Astrocyte (in vitro differentiated cells and primary cell): ENCODE measurements at regions not wholly inside any gene's neighbourhood (a gene's known extent, or its start where the extent isn't known, plus 50 kb on each side); places are given as distances from the start of the nearest gene placed in this dataset.

ENCODE experiments used
- DNase-seq: peaks from one replicate; pipeline ENCODE4 v3.0.0-alpha.2; 2010; ENCODE audit warnings: low read depth
- FAIRE-seq: peaks from 2 replicates; lab custom pipeline; 2011; peaks lifted over from hg19 to GRCh38; lab: Jason Lieb, UNC
- H2AFZ ChIP-seq: 2 replicates; pipeline ENCODE4 v1.6.0; 2012; ENCODE audit warnings: low read depth, low read length, inconsistent platforms
- H3K27ac ChIP-seq: 2 replicates; pipeline ENCODE4 v1.5.1; 2011; ENCODE audit warnings: low read depth, low read length, inconsistent platforms
- H3K27me3 ChIP-seq: 2 replicates; pipeline ENCODE4 v1.6.0; 2011; ENCODE audit warnings: low read length, inconsistent platforms; ENCODE audit not compliant: insufficient read depth
- H3K36me3 ChIP-seq: 2 replicates; pipeline ENCODE4 v1.5.1; 2011; ENCODE audit warnings: low read length, inconsistent platforms; ENCODE audit not compliant: insufficient read depth
- H3K4me1 ChIP-seq: 2 replicates; pipeline ENCODE4 v1.5.1; 2011; ENCODE audit warnings: low read length, inconsistent platforms; ENCODE audit not compliant: insufficient read depth
- H3K4me2 ChIP-seq: 2 replicates; pipeline ENCODE4 v1.6.0; 2012; ENCODE audit warnings: low read length, inconsistent platforms
- H3K4me3 ChIP-seq: 2 replicates; pipeline ENCODE4 v1.5.1; 2011; ENCODE audit warnings: low read depth, mild to moderate bottlenecking, low read length, inconsistent platforms; ENCODE audit not compliant: insufficient read depth
- H3K79me2 ChIP-seq: 2 replicates; pipeline ENCODE4 v1.6.0; 2012; ENCODE audit warnings: mild to moderate bottlenecking, low read length, inconsistent platforms; ENCODE audit not compliant: insufficient read depth
- H3K9ac ChIP-seq: 2 replicates; pipeline ENCODE4 v1.6.0; 2012; ENCODE audit warnings: mild to moderate bottlenecking, low read length, inconsistent platforms
- H3K9me3 ChIP-seq: 2 replicates; pipeline ENCODE4 v1.5.1; 2012; ENCODE audit warnings: low read depth, mild to moderate bottlenecking, low read length, inconsistent platforms; ENCODE audit not compliant: insufficient read depth
- H4K20me1 ChIP-seq: 2 replicates; pipeline ENCODE4 v1.6.0; 2012; ENCODE audit warnings: low read length, inconsistent platforms; ENCODE audit not compliant: insufficient read depth
- H3K27ac Mint-ChIP-seq: one replicate; pipeline ENCODE4 v1.8.0; 2021; ENCODE audit warnings: mild to moderate bottlenecking, mixed read lengths; ENCODE audit not compliant: unreplicated experiment
- H3K27me3 Mint-ChIP-seq: one replicate; pipeline ENCODE4 v1.8.0; 2021; ENCODE audit warnings: low read depth, mixed read lengths; ENCODE audit not compliant: unreplicated experiment
- H3K36me3 Mint-ChIP-seq: one replicate; pipeline ENCODE4 v1.8.0; 2021; ENCODE audit warnings: low read depth, mixed read lengths; ENCODE audit not compliant: unreplicated experiment
- H3K4me1 Mint-ChIP-seq: one replicate; pipeline ENCODE4 v1.8.0; 2021; ENCODE audit warnings: low read depth, mixed read lengths; ENCODE audit not compliant: unreplicated experiment
- H3K4me3 Mint-ChIP-seq: one replicate; pipeline ENCODE4 v1.8.0; 2021; ENCODE audit warnings: mild to moderate bottlenecking, moderate library complexity, mixed read lengths; ENCODE audit not compliant: unreplicated experiment
- H3K9me3 Mint-ChIP-seq: one replicate; pipeline ENCODE4 v1.8.0; 2021; ENCODE audit warnings: mild to moderate bottlenecking, mixed read lengths; ENCODE audit not compliant: unreplicated experiment
- CTCF ChIP-seq: IDR thresholded peaks from 2 replicates; pipeline ENCODE4 v1.5.1; 2011; ENCODE audit warnings: low read depth, mild to moderate bottlenecking, inconsistent platforms, low read length, moderate library complexity; ENCODE audit not compliant: insufficient read depth
- EZH2 ChIP-seq: IDR thresholded peaks from 2 replicates; pipeline ENCODE4 v1.6.1; 2012; ENCODE audit warnings: mild to moderate bottlenecking, low read length, inconsistent platforms; ENCODE audit not compliant: insufficient read depth

DNA sequence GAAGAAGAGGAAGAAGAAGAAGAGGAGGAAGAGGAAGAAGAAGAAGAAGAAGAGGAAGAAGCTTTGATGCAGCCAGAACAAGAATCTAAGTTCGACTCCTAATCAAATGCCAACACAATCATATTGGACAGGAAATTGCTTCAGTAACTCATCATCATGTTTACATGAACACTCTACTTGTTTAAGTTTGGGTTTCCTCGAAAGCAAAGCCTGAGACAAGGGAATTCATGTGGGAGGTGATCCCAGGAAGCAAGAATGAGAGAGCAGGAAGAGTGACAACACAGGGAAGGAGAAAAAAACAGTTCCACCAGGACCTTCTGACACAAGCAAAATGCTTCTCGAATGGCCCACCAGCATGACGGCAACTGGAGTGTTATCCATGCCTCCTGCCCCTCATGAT lies 279.0 kb downstream of the PMP22 start:
- Histone ChIP-seq H3K4me2 (no peak overlapping the region), H3K27me3 (no peaks in the 10 kb centered on the region), H3K9me3 (no peaks in the 10 kb centered on the region), H3K4me1 (no peaks in the 10 kb centered on the region), H4K20me1 (no peaks in the 10 kb centered on the region), H3K4me3 (no peak overlapping the region), H3K27ac (no peak overlapping the region), H3K36me3 (no peaks in the 10 kb centered on the region), H2AFZ (no peak overlapping the region), H3K79me2 (no peaks in the 10 kb centered on the region), H3K9ac (no peak overlapping the region)
- no peak overlapping the region for H3K4me3 Mint-ChIP-seq
- FAIRE-seq (no peak), DNase-seq (no peak)
- H3K9me3 Mint-ChIP-seq: no peaks in the 10 kb centered on the region
- no peaks in the 10 kb centered on the region for H3K4me1 Mint-ChIP-seq
- TF ChIP-seq CTCF (no peak), EZH2 (no peak)
- no peak overlapping the region for H3K27ac Mint-ChIP-seq
- H3K27me3 Mint-ChIP-seq: peaks cover 7% of the 10 kb centered on the region
- H3K36me3 Mint-ChIP-seq: no peaks in the 10 kb centered on the region

GRCh38 chr17:14972844-14973243 lies 292.3 kb downstream of the PMP22 start:
- peaks cover 25% of the 10 kb centered on the region for H3K9me3 Mint-ChIP-seq
- H3K9ac ChIP-seq: no peak overlapping the region
- FAIRE-seq: no peak

More at GRCh38 chr17:14972844-14973243, 292.3 kb downstream of the PMP22 start:
- Histone ChIP-seq H3K79me2 (no peaks in the 10 kb centered on the region), H3K27ac (no peak overlapping the region), H3K9me3 (peaks cover 9% of the 10 kb centered on the region), H2AFZ (no peak overlapping the region), H3K36me3 (no peaks in the 10 kb centered on the region), H3K4me3 (no peak overlapping the region), H4K20me1 (no peaks in the 10 kb centered on the region), H3K4me1 (no peaks in the 10 kb centered on the region), H3K27me3 (no peaks in the 10 kb centered on the region), H3K4me2 (no peak overlapping the region)
- no peak for DNase-seq
- Mint-ChIP-seq H3K27me3 (peaks cover 6% of the 10 kb centered on the region), H3K27ac (no peak overlapping the region), H3K4me3 (no peak overlapping the region), H3K36me3 (no peaks in the 10 kb centered on the region), H3K4me1 (no peaks in the 10 kb centered on the region)
- TF ChIP-seq CTCF: no peak
- no peak for TF ChIP-seq EZH2
